NCI-H82 (cell line): ENCODE measurements at regions not wholly inside any gene's neighbourhood (a gene's known extent, or its start where the extent isn't known, plus 50 kb on each side); places are given as distances from the start of the nearest gene placed in this dataset.

Experiments
- DNase-seq: peaks from one replicate; lab custom pipeline; 2025; lab: John Stamatoyannopoulos, UW

DNA sequence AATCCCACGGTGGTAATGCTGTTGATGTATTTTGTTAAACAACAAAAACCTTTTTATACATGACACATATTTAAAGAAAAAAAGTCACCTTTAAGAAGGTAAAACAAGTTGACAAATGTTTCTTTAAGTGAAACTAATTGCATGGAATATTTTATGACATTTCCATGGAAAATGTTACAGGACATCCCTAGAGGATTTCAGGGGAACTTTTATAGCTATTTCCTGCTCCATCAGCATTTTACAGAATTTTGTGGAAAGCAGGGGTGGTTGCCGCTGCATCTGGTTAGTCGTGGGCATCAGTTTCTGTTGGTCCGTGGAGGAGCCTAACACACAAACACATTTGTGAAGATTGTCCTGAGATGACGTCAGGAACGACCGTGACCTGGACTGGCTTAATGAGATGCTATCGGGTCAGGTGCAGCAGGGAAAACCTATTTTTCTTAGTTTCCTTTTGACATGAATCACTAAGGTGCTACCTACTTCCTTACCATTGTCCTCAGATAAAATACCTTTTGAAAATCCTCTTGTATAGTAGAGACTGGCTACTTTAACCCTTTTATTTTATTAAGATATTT lies 305.1 kb downstream of the MAP2K6 start:
- no peak for DNase-seq

DNA sequence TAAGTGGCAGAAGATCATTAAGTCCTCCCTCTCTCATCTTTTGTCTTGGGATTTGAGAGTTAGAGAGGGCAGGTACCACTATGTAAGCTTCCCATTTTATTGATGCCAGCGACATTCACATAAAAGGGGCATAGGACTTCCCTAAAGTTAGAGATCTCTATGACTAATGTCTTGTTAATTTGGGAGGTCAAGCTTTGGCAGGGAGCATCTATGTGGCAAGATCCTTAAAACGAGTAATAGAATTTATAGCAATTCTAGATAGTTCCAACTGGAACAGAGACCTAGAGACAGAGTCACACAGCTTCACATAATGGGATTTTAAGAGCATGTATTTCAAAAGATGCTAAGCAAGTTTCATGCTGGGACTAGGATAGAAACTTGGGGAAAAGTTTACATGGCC lies 308.0 kb downstream of the MAP2K6 start:
- peak; percentile 34 for DNase-seq

DNA sequence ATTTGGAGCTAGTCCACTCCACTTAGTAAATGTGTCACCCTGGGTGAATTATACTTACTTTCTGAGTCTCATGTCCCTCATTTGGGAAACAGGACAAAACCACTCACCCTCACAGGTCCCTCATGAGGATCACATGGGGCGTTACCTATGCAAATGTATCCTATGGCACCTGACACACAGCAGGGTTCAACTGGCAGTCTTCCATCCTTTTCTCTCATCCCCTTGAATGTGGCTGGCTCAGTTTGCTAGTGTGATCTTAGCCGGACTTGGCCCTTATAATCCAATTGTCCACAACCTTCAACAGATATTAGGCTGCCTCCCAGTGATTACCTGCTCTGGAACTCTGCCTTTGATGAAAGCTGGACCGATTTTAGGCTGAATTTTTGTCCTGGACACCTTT lies 308.8 kb downstream of the MAP2K6 start:
- DNase-seq = peak; percentile 54

- peak; percentile 31 for DNase-seq
Observed at GRCh38 chr17:69723741-69724140, 309.2 kb downstream of the MAP2K6 start.

DNA sequence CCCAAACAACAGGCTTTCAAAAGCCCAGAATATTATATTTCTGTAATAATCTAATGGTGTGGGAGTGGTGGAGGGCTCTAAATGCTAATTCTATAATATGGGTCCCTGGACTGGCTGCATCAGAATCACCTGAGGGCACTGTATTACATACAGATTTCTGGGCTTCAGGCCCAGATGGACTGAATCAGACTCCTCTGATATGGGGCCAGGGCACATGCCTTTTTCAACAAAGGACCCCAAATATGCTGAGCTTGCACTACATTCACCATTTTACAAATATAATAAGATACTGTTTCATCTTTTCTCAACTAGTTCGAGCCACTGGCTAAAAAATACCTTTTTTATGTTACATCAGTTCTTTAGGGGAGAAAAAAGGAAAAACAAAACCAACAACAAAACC lies 309.7 kb downstream of the MAP2K6 start:
- DNase-seq = no peak

DNA sequence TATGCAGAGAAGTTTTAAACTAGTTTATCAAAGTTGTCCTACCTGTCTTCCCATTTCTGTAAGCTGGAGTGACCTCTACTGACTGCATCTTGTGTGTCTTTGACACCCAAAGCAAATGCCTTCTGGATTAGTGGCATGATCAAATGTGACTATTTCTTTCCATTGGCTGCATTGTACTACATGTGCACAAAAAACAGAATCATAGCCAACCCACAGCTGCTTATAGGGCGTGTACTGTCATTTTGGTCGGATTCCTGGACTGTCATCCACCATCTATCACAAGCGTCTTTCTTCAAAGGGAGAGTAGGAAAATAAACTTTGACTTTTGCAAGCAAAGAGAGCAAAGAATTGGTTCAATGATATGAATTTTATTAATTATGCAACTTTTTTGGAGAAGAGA lies 310.6 kb downstream of the MAP2K6 start:
- no peak for DNase-seq

DNA sequence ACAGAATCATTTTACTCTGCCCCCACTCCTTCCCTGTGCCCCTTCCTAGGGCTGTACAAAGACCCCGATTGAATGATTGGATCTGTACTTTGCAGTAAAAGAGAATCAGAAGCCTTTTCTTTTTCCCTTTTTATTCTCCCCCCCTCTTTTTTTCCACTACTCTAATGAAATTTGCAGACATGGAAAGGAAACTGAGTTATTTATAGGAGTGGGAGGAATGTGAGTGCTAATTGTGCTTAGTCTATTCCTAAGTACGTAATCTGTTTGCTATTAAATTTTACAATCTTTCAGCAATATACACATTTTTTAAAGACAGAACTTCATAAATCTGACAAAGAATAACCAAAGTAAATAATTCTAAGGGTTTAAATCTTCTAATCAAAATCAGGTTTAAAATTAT lies 314.3 kb downstream of the MAP2K6 start:
- DNase-seq = no peak

DNA sequence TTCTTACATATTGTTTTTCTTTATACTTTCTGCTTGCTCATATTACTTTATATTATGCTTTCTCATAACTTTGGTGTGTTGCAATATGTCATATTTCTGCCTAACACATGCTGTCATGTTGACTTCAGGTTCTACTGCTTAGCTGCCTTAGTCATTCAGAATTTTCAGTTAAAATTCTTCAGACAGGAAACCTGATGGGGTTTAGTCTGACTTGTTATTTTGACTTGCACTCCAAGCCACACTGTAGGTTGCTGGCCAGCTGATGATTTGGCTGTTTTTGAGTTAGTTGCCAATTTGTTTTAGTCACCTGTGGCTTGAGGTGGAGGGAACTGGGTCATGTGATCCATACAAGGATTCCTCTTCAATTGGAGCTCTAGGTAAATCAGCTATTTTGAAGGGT lies 315.4 kb downstream of the MAP2K6 start:
- DNase-seq = no peak

- DNase-seq = no peak
Observed at GRCh38 chr17:69732272-69732918, 317.9 kb downstream of the MAP2K6 start.

DNA sequence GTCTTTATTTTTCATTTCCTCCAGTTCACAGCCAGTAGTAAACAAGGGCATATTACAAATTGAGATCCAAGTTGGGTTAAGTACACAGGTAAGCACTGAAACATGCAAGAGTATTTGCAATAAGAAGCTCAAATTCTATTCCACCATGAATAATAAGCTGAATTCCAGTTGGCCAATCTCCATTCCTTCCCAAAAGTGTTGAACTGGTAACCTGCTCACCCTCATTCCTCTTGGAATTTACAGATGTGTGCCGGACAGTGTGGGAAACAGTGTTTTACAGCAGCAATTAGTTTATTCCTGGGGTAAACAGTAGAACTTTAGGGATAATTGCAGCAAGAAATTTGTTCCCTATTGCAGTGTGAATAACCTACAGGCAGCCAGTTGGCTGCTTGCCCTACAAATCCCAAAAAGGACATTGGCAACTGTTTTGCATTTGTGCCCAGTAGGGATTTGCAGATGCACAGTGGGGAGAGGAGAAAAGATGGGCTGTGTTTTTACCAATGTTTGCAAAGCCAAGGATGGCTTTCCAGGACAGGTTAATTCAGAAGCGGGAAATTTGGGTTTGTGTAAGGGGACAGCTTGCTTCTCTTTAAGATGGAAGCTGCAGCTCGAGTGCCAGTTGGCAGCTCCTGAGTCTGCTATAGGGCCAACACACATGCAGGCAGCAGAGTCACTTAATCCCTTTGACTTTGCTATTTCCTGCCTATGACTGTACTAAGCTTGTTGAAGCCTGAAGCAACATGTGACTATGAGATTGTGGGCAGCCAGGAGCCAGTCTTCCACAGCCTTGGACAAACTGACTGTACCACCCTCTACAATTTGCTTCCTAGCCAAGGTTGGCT lies 318.9 kb downstream of the MAP2K6 start:
- peak; percentile 93 for DNase-seq

- peak; percentile 92 for DNase-seq
Observed at GRCh38 chr17:69734656-69735055, 320.2 kb downstream of the MAP2K6 start.

- DNase-seq = no peak
Observed at GRCh38 chr17:69735285-69735684, 320.8 kb downstream of the MAP2K6 start.

DNA sequence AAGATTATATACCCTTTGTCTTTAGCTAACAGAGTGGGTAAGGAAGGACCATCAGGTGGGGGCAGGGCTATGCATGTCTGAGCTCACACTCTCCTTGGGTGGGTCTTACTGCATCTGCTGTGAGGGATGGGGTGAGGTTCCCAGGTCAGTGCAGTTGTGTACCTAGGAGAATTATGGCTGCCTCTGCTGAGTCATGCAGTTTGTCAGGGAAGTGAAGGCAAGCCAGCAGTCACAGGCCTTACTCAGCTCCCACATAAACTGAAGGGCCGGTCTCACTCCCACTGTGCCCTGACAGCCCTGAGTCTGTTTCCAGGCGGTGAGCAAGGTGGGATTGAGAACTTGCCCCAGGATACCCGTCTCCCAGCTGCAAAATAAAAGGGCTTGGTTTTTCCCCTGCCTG lies 328.6 kb downstream of the MAP2K6 start:
- no peak for DNase-seq

DNA sequence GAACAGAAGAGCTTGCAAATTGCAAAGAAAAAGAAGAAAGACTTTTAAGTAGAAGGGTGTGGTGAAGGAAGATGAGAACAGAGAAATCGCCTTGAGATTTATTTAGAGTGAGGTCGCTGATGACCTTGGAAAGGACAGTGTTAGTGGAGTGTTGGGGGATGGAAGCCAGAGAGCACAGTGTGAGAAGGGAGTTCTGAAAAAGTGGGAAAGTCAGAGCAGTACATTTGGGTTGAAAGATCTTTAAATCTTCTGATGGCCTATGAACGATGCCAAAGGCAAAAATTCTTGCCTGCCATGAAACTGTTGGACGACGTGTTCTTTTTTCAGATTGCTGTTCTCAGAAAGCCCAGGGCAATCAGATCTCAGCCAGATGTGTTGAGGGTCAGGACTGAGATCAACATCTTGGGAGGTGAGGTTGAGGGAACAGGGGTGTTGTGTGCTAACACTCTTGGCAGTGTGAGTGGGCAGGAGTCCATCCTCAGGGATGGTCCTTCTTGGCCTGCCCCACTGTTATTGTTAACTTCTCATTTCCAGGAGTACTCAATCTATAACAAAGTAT lies 330.1 kb downstream of the MAP2K6 start:
- DNase-seq = no peak

GRCh38 chr17:69749911-69750310 lies 325.1 kb upstream of the KCNJ16 start:
- DNase-seq = no peak

GRCh38 chr17:69757688-69758430 lies 317.2 kb upstream of the KCNJ16 start:
- DNase-seq = no peak

DNA sequence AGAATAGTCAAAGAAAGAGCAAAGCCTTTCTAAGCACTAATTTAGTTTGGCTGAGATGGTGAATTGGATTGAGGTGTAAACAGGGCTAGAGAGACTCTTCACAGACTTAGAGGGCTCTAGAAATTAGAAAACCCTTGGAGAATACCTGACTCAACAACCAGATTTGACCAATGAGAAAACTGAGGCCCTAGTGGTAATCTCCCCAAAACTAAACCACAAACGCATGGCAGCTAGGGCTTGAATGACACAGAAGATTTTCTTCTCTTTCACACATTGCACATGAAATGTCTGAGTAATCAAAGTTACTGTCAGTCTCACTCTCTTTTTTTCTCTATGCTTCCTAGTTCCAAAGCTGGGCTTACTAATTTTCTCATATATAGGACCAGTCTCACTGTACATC lies 314.5 kb upstream of the KCNJ16 start:
- DNase-seq = no peak

GRCh38 chr17:69761011-69761410 lies 314.0 kb upstream of the KCNJ16 start:
- DNase-seq = no peak

DNA sequence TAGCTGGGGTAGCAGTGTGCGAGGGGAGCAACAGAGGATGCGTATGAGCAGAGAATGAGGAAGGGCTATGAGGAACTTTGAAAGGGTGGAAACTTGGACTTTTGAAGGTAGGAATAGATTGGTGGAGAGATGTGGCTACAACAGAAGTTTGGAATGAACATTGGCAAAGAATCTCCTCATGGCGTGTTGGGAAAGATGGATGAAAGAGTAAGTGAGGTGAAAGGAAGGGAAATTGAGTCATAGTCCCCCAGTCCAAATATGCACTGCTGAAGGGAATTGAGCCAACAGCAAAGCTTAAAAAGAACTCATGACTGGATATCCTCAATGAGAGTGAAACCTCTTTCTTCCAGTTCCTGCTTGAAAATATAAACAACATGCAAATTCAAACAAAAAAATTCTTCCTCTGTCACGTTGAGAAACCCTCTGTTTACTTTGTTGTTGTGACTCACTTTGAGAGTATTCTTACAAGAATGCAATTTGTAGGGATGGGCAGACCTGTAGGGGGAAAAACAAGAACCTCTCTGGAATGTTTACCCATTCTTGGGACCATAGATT lies 313.2 kb upstream of the KCNJ16 start:
- no peak for DNase-seq

DNA sequence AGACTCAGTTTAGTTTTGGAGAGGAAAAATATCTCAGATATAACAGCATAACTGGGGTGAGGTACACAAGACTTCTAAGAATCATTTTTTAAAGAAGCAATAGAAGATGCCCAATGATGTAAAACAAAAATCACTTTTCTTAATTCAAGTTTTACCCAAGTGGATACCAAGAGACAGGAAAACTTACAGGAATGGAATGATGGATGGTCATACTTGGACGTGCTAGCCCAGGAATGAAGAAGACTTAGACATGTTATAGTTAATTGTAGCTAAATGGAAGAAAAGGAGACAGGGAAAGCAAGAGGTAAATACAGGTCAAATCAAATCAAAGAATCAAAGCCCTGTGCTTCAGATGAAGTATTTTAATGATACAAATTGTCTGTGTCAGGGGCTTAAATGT lies 312.7 kb upstream of the KCNJ16 start:
- DNase-seq = no peak

DNA sequence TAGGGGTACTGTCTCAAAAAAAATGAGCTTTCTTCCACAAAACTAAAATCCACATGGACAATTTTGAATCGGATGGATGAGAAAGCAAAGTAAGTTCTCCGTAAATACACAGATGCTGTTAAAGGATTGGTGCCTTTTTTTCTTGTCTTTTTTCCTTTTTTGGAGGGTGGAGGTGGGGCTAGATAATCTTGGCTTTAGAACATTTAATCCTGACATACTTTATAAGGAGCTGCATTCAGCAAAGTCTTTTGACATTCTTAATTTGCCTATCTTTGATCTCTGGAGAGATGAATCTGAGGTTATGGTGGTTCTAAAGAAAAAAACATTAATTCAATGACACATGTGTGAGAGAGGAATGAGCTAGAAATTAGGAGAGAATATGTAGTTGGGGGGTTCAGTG lies 312.3 kb upstream of the KCNJ16 start:
- DNase-seq = no peak

DNA sequence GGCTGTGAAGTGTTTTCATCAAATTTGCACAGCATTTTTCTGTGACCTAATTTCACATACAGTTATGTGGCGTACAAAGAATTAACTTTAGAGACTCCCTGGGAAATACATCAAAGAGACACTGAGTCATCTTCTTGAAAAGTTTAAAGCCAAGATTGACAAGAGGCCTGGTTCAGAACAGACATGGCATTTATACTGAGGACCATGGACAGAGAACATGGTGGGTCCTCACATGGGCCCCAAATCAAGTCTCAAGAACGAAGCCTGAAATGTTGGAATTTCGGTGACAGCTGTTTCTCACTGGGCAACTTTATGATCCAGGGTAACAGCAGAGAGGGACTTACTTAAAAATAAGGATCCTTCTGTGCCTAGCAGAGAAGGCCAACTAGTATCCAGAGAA lies 311.5 kb upstream of the KCNJ16 start:
- no peak for DNase-seq
